GM13976 (cell line): ENCODE measurements at regions not wholly inside any gene's neighbourhood (a gene's known extent, or its start where the extent isn't known, plus 50 kb on each side); places are given as distances from the start of the nearest gene placed in this dataset.

Experiments used
- DNase-seq: peaks from one replicate; pipeline ENCODE4 v3.0.0; 2012; ENCODE audit warnings: low spot score
- in situ Hi-C: fragments of 300-500 bp; cut with MboI; formaldehyde crosslinking; loops from one replicate; pipeline ENCODE4 v1.12.0; 2022; ENCODE audit warnings: low sequenced_read_pairs, mixed read lengths, inconsistent platforms; ENCODE audit not compliant: unreplicated experiment
- TF ChIP-seq, protein P1 (sequence below): IDR thresholded peaks from 2 replicates; pipeline ENCODE4 v1.5.1; 2012; ENCODE audit warnings: borderline replicate concordance, mild to moderate bottlenecking; ENCODE audit not compliant: insufficient read depth; ENCODE audit errors: extremely low read depth, missing control alignments, control extremely low read depth

DNA sequence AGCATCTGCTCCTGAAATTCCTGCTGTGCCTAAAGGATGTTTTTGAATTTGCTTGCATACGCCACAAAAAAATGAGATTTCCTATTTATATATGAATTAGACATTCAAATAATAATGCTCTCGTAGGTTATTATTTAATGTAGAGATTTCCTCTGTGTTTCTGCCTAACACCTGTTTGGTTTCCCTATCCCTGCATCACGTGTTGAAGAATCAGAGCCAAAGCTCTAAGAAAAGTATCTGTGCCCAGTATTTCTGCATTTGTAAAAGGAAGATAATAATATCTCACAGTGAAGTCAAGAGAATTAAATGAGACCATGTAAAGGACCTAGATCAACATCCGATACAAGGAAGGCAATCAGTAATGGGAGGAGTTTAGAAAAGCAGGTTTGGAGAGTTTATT lies 179.5 kb downstream of the HNRNPD start:
- TF ChIP-seq, protein P1, sequence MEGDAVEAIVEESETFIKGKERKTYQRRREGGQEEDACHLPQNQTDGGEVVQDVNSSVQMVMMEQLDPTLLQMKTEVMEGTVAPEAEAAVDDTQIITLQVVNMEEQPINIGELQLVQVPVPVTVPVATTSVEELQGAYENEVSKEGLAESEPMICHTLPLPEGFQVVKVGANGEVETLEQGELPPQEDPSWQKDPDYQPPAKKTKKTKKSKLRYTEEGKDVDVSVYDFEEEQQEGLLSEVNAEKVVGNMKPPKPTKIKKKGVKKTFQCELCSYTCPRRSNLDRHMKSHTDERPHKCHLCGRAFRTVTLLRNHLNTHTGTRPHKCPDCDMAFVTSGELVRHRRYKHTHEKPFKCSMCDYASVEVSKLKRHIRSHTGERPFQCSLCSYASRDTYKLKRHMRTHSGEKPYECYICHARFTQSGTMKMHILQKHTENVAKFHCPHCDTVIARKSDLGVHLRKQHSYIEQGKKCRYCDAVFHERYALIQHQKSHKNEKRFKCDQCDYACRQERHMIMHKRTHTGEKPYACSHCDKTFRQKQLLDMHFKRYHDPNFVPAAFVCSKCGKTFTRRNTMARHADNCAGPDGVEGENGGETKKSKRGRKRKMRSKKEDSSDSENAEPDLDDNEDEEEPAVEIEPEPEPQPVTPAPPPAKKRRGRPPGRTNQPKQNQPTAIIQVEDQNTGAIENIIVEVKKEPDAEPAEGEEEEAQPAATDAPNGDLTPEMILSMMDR = no peak
- no peak for DNase-seq
- in situ Hi-C loops = no loop called here

DNA sequence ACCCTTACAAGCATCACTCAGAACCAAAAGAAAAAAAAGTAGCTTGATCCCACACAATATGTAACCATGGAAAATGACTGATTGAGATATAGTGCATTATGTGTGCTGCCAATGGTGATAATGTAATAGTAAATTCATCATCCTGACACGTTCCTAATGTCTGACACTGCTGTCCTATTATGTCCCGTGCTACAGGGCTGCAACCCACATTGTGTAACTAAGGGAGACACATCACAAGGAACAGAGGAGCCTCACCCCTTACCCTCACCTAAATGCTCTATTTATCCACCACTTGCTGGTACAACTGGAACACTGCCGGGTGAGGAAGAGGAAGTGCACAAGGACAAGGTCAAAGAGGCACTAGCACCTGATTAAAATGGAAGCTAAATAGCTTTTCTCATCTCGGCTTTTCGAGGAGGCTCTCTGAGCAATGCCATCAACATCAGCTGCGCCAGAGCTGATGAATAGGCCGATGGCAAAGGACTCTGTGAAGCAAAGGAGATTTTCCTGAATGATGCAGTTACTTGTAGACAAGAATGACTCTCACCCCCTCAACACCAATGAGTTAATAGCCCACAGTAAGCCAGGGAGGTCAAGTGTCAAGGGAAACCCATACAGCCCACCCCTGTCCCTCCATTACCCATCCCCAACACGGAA lies 181.6 kb downstream of the HNRNPD start:
- TF ChIP-seq, protein P1 = no peak
- in situ Hi-C loops = no loop called here
- no peak for DNase-seq

DNA sequence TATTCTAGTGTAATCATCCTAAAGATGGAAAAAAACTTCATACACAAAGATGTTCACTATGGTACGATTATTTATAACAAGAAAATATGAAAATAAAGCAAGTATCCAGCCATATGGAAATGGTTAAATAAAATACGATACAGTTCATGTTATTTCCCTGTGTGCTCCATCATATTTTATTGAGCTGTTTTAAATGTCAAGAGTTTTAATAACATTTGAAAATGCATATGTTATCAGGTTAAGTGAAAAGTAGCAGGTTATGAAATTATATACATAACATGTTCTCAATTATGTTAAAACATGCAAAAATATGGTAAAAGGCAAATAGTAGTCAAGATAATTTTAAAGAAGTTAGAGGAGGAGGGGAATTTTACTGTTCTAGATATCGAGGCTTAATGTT lies 192.0 kb downstream of the HNRNPD start:
- DNase-seq = no peak
- in situ Hi-C loops = no loop called here
- TF ChIP-seq, protein P1 = no peak

DNA sequence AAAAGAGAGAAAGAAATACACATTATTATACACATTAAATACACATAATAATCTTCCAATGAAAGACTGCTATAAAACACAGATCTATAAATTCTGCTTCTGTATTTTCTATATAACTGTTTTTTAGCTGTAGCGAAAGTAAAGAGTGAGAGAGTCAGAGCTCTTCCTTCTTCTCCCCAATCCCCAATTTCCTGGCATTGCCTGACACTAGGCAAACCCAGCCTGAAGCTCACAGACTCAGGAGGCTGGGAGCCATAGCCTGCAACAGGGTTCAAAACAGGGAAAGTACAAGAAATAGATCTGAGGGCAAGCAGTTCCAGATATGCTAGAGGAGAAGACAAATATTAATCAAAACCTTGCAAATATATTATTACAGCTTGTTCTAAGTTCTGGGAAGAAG lies 201.6 kb downstream of the HNRNPD start:
- DNase-seq = no peak
- TF ChIP-seq, protein P1 = no peak
- in situ Hi-C loops = no loop called here

DNA sequence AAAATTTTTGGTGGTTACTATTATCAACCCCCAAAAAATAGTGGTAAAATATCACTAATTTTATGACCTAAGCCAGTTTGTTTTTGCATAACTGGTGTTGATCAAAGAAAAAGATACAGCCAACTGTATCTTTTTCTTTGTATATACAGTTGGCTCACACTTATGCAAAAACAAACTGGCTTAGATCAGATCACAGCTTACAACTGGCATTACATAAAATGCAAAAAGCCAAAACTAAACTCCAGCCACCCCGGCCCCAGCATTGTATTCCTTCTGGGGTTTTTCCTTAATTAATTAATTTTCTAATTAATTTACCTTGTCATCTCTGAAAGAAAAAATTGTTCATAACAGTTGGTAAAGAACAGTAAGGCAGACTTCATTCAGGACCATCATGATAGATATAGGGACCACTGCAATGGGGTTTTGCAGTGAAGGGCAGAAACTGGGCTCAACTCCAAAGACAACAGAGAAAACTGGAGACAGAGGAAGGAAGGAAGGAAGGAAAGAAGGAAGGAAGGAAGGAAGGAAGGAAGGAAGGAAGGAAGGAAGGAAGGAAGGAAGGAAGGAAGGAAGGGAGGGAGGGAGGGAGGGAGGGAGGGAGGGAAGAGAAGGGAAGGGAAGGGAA lies 202.1 kb downstream of the HNRNPD start:
- in situ Hi-C loops = no loop called here
- DNase-seq = no peak
- TF ChIP-seq, protein P1 = no peak

DNA sequence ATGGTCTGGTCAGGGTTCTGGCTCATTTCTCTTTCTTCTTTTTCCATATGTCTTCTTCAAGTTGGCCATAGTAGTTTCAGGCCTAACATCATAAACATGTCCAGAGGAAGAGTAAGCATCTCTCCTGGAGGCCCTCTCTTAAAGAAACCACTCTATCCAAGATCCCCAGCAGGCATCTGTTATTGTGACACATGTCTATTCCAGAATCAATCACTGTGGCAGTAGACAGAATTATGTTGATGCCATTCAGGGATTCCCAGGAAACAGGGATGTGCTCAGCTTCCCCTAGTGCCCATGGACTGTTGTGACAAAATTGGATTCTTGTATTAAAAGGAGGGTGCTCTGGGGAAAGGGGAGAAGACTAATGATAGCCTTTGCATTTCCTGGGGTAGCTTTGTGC lies 224.0 kb downstream of the HNRNPD start:
- TF ChIP-seq, protein P1 = no peak
- in situ Hi-C loops = no loop called here
- DNase-seq = no peak
